ENCODE measurements at regions not wholly inside any gene's neighbourhood (a gene's known extent, or its start where the extent isn't known, plus 50 kb on each side); places are given as distances from the start of the nearest gene placed in this dataset.

GRCh38 chr3:30510596-30510995 lies 95.8 kb upstream of the TGFBR2 start:
- TF ChIP-seq POLR2A (IDR thresholded peaks at IDR 0.05) (no peak), CTCF (IDR thresholded peaks at IDR 0.05) (no peak)
